NT2/D1 (cell line): ENCODE measurements at regions not wholly inside any gene's neighbourhood (a gene's known extent, or its start where the extent isn't known, plus 50 kb on each side); places are given as distances from the start of the nearest gene placed in this dataset.

Source experiments
- SUZ12 ChIP-seq: IDR thresholded peaks from 2 replicates; pipeline ENCODE4 v1.6.1; 2011; ENCODE audit not compliant: insufficient read length, insufficient read depth; ENCODE audit errors: extremely low read depth
- YY1 ChIP-seq: IDR thresholded peaks from 2 replicates; pipeline ENCODE4 v1.6.1; 2011; ENCODE audit not compliant: insufficient read length, insufficient read depth
- ZNF274 ChIP-seq: IDR thresholded peaks from 2 replicates; pipeline ENCODE4 v1.6.1; 2011; ENCODE audit warnings: mild to moderate bottlenecking, low read depth, low read length

GRCh38 chr9:130770093-130770492, 65.0 kb upstream of the ABL1 start:
- TF ChIP-seq YY1 (no peak), ZNF274 (no peak), SUZ12 (no peak)
